Adipocyte (in vitro differentiated cells): ENCODE measurements at regions not wholly inside any gene's neighbourhood (a gene's known extent, or its start where the extent isn't known, plus 50 kb on each side); places are given as distances from the start of the nearest gene placed in this dataset.

ENCODE experiments used
- DNase-seq: peaks from one replicate; pipeline ENCODE4 v3.0.0-alpha.2; 2015; ENCODE audit warnings: low read depth
- H3K27me3 ChIP-seq: replicated peaks from 2 replicates; pipeline ENCODE4 v1.7.0; 2013; ENCODE audit warnings: mild to moderate bottlenecking, low read length, moderate library complexity; ENCODE audit not compliant: control insufficient read depth, insufficient read depth
- H3K36me3 ChIP-seq: 2 replicates; pipeline ENCODE4 v1.7.0; 2013; ENCODE audit warnings: low read length, mild to moderate bottlenecking, moderate library complexity; ENCODE audit not compliant: control insufficient read depth, insufficient read depth, severe bottlenecking
- H3K4me1 ChIP-seq: 2 replicates; pipeline ENCODE4 v1.7.0; 2013; ENCODE audit warnings: mild to moderate bottlenecking, low read length, moderate library complexity; ENCODE audit not compliant: control insufficient read depth, insufficient read depth
- H3K4me3 ChIP-seq: 2 replicates; pipeline ENCODE4 v1.7.0; 2013; ENCODE audit warnings: mild to moderate bottlenecking, low read length, moderate library complexity
- H3K9ac ChIP-seq: 2 replicates; pipeline ENCODE4 v1.7.0; 2013; ENCODE audit warnings: mild to moderate bottlenecking, low read length, moderate library complexity
- H3K9me3 ChIP-seq: 2 replicates; pipeline ENCODE4 v1.7.0; 2013; ENCODE audit warnings: mild to moderate bottlenecking, low read length, moderate library complexity; ENCODE audit not compliant: control insufficient read depth

- Histone ChIP-seq H3K4me1 (peaks cover 59% of the 10 kb centered on the region), H3K9ac (peak overlapping the region; percentile 75), H3K27me3 (no peaks in the 10 kb centered on the region), H3K36me3 (no peaks in the 10 kb centered on the region), H3K9me3 (no peaks in the 10 kb centered on the region), H3K4me3 (no peak overlapping the region)
- no peak for DNase-seq
Measured at GRCh38 chr2:37456479-37456878, 112.0 kb downstream of the QPCT start.

GRCh38 chr2:37457401-37457901, 113.0 kb downstream of the QPCT start:
- H3K4me1 ChIP-seq = peaks cover 59% of the 10 kb centered on the region
- no peaks in the 10 kb centered on the region for H3K27me3 ChIP-seq
- DNase-seq = peak; percentile 50
- no peaks in the 10 kb centered on the region for H3K9me3 ChIP-seq
- H3K36me3 ChIP-seq = no peaks in the 10 kb centered on the region
- H3K4me3 ChIP-seq = peak overlapping the region; percentile 40
- H3K9ac ChIP-seq = peak overlapping the region; percentile 75

- Histone ChIP-seq H3K27me3 (no peaks in the 10 kb centered on the region), H3K9ac (peak overlapping the region; percentile 75), H3K9me3 (no peaks in the 10 kb centered on the region), H3K4me1 (peaks cover 59% of the 10 kb centered on the region), H3K36me3 (no peaks in the 10 kb centered on the region), H3K4me3 (no peak overlapping the region)
- DNase-seq = no peak
Measured at GRCh38 chr2:37458133-37458532, 113.7 kb downstream of the QPCT start.

- peak overlapping the region; percentile 12 for H3K4me3 ChIP-seq
- no peaks in the 10 kb centered on the region for H3K27me3 ChIP-seq
- peak; percentile 75 for DNase-seq
- H3K9me3 ChIP-seq = no peaks in the 10 kb centered on the region
- peaks cover 59% of the 10 kb centered on the region for H3K4me1 ChIP-seq
- peak overlapping the region; percentile 69 for H3K9ac ChIP-seq
- H3K36me3 ChIP-seq = no peaks in the 10 kb centered on the region
Measured at GRCh38 chr2:37459095-37459981, 114.9 kb downstream of the QPCT start.

- Histone ChIP-seq H3K4me1 (peaks cover 49% of the 10 kb centered on the region), H3K27me3 (no peaks in the 10 kb centered on the region), H3K9me3 (no peaks in the 10 kb centered on the region), H3K36me3 (no peaks in the 10 kb centered on the region), H3K4me3 (no peak overlapping the region), H3K9ac (peak overlapping the region; percentile 69)
- no peak for DNase-seq
Measured at GRCh38 chr2:37460896-37461229, 116.4 kb downstream of the QPCT start.

- H3K4me1 ChIP-seq = peaks cover 42% of the 10 kb centered on the region
- H3K27me3 ChIP-seq = no peaks in the 10 kb centered on the region
- H3K36me3 ChIP-seq = no peaks in the 10 kb centered on the region
- no peak overlapping the region for H3K4me3 ChIP-seq
- no peak for DNase-seq
- no peak overlapping the region for H3K9ac ChIP-seq
- no peaks in the 10 kb centered on the region for H3K9me3 ChIP-seq
Measured at GRCh38 chr2:37464067-37464466, 119.6 kb downstream of the QPCT start.

- Histone ChIP-seq H3K27me3 (no peaks in the 10 kb centered on the region), H3K4me1 (peaks cover 28% of the 10 kb centered on the region), H3K36me3 (no peaks in the 10 kb centered on the region), H3K9ac (no peak overlapping the region), H3K4me3 (no peak overlapping the region), H3K9me3 (no peaks in the 10 kb centered on the region)
- DNase-seq = no peak
Measured at GRCh38 chr2:37466533-37467222, 122.2 kb downstream of the QPCT start.

GRCh38 chr2:37468170-37468569, 123.7 kb downstream of the QPCT start:
- Histone ChIP-seq H3K9me3 (no peaks in the 10 kb centered on the region), H3K9ac (no peak overlapping the region), H3K36me3 (no peaks in the 10 kb centered on the region), H3K27me3 (no peaks in the 10 kb centered on the region), H3K4me1 (peaks cover 42% of the 10 kb centered on the region), H3K4me3 (no peak overlapping the region)
- no peak for DNase-seq

GRCh38 chr2:37469126-37469525, 124.7 kb downstream of the QPCT start:
- H3K4me3 ChIP-seq = no peak overlapping the region
- no peaks in the 10 kb centered on the region for H3K36me3 ChIP-seq
- H3K27me3 ChIP-seq = no peaks in the 10 kb centered on the region
- DNase-seq = no peak
- no peaks in the 10 kb centered on the region for H3K9me3 ChIP-seq
- no peak overlapping the region for H3K9ac ChIP-seq
- peaks cover 46% of the 10 kb centered on the region for H3K4me1 ChIP-seq

GRCh38 chr2:37471104-37471503, 126.7 kb downstream of the QPCT start:
- Histone ChIP-seq H3K4me1 (peaks cover 46% of the 10 kb centered on the region), H3K9me3 (no peaks in the 10 kb centered on the region), H3K9ac (peak overlapping the region; percentile 29), H3K27me3 (no peaks in the 10 kb centered on the region), H3K36me3 (no peaks in the 10 kb centered on the region), H3K4me3 (no peak overlapping the region)
- DNase-seq = no peak

GRCh38 chr2:37471994-37472393, 127.6 kb downstream of the QPCT start:
- peak; percentile 89 for DNase-seq
- Histone ChIP-seq H3K36me3 (no peaks in the 10 kb centered on the region), H3K9me3 (no peaks in the 10 kb centered on the region), H3K27me3 (no peaks in the 10 kb centered on the region), H3K4me1 (peaks cover 40% of the 10 kb centered on the region), H3K9ac (peak overlapping the region; percentile 80), H3K4me3 (peak overlapping the region; percentile 49)
